GM10266 (cell line): ENCODE measurements at regions not wholly inside any gene's neighbourhood (a gene's known extent, or its start where the extent isn't known, plus 50 kb on each side); places are given as distances from the start of the nearest gene placed in this dataset.

Experiments
- DNase-seq: peaks from one replicate; pipeline ENCODE4 v3.0.0; 2012; ENCODE audit errors: extremely low spot score
- CTCF ChIP-seq: IDR thresholded peaks from 2 replicates; pipeline ENCODE4 v1.5.1; 2012; ENCODE audit warnings: mild to moderate bottlenecking, low read depth; ENCODE audit not compliant: control insufficient read depth, insufficient read depth; ENCODE audit errors: missing control alignments

- no peak for DNase-seq
- TF ChIP-seq CTCF: no peak
Measured at GRCh38 chr2:205858275-205858674, 176.0 kb downstream of the NRP2 start.

DNA sequence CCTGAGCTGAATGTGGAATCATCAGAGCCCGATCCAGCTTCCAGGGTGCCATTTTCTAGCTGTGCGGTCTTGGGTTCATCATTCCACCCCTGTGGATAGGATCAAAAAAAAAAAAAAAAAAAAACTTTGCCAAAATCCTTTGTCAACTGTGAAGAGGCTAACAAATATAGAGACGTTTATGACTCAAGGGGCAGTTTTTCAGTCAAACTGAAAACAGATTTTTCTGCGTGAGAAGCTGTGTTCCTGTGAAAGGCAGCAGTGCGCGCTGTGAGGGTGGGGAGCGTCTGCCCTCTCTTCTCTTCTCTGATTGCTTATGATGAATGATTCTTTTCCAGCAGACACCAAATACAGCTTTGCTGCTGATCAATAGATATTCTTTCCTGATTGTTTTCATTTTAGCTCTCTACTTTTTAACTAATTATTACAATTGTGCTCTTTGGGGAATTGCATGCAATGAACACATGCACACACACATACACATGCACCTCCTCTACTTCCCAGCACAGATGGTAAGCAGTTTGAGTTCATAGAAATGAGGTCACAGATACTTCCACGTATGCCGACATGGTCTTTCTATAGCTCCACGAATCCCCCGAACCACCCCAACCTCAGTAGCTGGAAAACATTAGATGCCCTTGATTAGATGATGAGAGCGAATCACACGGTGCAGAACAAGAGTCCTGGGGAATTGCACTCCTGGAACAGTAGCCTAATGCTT, 175.4 kb downstream of the NRP2 start:
- DNase-seq: no peak
- TF ChIP-seq CTCF: no peak

- DNase-seq: no peak
- no peak for TF ChIP-seq CTCF
Measured at GRCh38 chr2:205852457-205852856, 170.2 kb downstream of the NRP2 start.

DNA sequence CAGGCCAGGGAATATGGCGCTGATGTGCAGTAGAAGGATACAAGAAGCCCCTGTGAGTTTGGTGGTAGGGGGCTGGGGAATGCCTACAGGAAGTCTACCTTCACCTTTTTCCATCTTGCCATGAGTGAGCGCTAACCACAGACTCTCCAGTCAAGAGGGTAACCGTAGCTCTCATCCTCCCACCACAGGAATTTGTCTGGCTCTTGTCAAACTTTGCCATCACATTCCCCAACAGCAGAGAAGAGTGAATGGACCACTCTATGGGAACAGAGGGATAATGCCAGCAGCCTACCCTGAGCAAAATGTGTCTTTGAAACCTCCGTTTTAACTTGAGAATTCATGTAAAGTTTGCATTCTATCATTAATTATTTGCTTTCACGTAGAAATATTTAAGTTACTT, 168.3 kb downstream of the NRP2 start:
- DNase-seq: no peak
- no peak for TF ChIP-seq CTCF

- DNase-seq: no peak
- TF ChIP-seq CTCF: no peak
Measured at GRCh38 chr2:205850132-205850531, 167.8 kb downstream of the NRP2 start.

DNA sequence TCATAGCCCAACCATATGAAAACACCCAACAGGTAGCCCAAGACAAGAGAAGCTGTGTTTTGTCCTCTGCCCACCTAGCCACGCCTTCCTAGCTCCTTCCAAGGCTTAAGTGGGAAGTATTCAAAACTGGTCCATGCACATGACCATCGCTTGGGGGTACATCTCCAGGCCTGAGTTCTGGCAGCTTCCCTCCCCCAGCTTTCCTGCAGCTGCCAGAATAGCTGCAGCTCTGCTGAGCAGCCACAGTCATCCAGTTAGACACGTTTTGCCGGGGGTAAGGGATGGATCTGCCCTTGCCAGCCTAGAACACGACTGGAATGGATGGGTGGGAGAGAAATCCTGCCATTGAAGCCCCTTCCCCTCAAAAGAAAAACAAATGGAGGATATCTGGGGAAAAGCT, 166.8 kb downstream of the NRP2 start:
- no peak for TF ChIP-seq CTCF
- DNase-seq: no peak

GRCh38 chr2:205848601-205849000, 166.3 kb downstream of the NRP2 start:
- no peak for TF ChIP-seq CTCF
- no peak for DNase-seq
